ENCODE measurements at regions not wholly inside any gene's neighbourhood (a gene's known extent, or its start where the extent isn't known, plus 50 kb on each side); places are given as distances from the start of the nearest gene placed in this dataset.

DNA sequence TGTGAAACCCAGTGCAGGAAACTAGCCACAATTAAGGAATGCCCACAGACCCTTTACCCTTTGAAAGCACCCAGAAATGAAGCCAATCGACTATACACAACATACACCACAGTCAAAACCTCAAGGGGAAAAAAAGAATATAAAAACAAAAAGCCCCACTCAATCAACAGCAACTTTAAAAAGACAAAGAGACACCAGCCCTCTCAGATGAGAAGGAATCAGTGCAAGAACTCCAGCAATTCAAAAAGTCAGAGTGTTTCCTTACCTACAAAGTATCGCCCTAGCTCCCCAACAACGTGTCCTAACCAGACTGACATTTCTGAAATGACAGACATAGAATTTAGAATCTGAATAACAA lies 147.7 kb downstream of the CHD1L start:
- no peak for TF ChIP-seq NFRKB (IDR thresholded peaks at IDR 0.05)
- TF ChIP-seq FOXM1 (IDR thresholded peaks at IDR 0.05; ENCODE audit: borderline replicate concordance) = no peak

All from HEK293T (cell line).